HG03521 (cell line): ENCODE measurements at regions not wholly inside any gene's neighbourhood (a gene's known extent, or its start where the extent isn't known, plus 50 kb on each side); places are given as distances from the start of the nearest gene placed in this dataset.
A peak's percentile ranks its signal among the peaks of the same experiment; 100 is the strongest.

ENCODE experiments used
- ATAC-seq: cut with Tn5 transposase; IDR thresholded peaks from one replicate; pipeline ENCODE4 v1.9.1; 2021; ENCODE audit warnings: mild to moderate bottlenecking, moderate library complexity; ENCODE audit not compliant: unreplicated experiment

DNA sequence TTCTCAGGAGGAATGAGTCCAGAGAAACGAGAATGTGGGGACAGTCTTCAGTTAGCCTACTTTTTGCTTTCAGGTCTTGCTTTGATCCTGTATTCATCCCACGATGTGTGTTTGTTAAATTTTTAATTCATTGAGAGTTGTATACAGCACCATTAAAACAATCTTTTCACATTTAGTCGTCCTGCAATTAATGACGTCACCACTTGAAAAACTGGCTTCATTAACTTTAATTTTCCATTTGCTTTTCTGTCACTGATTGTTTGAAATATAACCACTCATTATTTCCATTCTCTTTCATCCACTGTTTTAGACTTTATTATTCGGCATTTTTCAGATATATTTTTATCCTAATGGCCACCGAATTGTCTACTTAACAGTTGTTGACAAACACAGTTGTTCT lies 146.9 kb downstream of the TFEC start:
- no peak for ATAC-seq

DNA sequence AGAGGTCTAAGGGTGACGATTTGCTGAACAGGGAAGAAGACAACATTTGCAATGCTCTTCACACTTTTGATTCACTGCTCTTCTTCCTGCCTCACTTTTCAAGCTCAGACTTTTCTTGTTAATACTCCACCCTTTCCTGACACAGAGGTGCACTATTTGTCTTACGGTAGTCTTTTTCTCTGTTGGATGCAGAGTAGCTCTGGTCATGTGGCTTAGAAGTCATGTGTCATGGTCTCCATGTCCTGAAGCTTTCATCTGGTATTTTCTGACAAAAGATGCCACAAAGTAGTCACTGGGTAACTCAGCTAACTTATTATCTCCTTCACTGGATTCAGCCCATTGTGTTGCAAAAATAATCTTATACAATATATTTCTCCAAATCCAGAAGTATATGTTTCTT lies 149.1 kb downstream of the TFEC start:
- ATAC-seq: no peak

DNA sequence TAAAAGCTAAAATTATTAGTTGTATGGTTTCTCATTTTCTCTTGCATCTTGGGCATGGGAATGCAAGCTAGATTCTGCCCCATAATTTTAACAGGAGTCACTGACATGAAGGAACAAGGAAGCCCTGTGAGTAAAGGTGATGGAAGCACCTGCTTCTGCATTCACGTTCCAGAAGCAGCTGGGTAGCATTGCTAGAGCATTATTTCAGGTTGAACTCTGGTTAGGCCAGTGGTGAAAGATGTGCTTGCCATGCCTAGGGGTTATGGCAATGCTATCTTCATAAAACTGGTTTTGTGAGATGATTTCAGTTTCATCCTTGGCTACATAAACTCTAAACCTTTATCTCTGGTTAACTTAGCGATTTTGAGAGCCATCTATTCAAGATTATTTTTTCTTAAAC lies 151.4 kb downstream of the TFEC start:
- ATAC-seq: no peak

DNA sequence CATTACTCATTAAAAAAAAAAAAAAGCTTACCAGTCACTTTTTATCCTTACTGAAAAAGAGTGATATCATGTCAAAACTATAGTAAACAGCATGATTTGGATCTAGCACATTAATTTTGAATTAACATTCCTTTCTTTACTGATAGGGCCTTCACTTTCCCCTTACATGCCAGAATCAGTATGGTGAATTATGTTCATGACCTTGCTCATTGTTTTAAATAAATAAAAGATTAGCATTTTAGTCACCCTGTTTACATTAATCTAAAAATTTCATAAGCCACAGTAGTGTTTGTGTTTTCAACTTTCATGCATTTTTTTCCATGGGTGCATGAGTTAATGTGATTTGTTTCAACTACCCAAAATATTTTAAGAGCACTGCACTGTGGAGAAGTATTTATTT lies 160.8 kb downstream of the TFEC start:
- ATAC-seq: no peak

DNA sequence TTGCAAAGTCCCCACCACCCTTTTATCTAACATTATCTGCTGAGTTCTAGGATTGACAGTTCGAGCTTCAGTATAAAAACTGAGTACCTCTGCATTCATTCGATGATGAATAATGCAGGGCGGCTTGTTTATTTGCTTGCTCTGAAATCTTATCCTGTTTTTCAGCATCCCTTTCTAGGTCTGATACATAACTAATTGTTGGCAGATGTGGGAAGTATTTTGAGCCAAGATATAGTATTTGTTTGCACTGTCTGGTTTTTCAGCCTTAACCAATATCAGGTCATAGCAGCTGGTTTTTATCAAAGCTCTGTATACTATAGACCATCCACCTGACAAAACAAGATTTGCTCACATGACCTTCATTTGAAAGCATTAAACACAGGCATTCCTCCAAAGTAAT lies 161.4 kb downstream of the TFEC start:
- no peak for ATAC-seq

DNA sequence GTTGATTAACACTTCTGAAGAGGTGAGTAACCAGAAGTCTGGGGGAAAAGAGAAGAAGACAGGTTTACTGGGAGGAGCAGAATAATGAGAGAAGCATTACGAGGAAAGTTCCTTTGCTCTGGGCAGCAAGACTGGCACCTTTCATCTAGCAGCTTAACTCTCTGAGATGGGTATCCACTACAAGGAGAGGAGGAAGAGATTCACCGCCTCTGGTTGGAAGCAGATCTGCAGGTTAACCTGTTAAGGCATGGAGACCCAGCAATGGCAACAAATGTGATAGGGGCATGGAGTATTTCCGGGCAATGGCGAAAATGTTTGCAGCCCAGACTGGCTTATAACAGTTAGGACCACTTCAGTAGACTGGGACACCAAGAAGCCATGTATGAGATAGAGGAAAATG lies 162.2 kb downstream of the TFEC start:
- ATAC-seq: no peak

DNA sequence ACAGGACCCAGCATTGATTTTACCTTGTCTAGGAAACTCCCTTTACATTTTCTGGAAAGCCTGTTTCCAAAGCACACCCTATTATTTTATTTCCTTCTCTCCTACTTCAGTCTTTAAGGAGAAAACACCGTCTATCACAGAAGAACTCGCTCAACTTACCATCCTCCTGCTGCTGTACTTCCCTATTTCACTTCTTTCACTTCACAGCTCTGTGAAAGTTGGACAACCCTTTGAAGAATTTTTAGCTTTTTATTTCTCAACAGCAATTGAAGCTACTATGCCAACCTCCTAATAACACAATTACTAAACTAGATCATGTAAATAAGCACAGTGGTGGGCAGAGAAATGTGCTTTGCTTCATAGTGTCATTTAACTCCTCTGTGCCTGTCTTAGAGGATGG lies 166.5 kb downstream of the TFEC start:
- ATAC-seq: no peak

DNA sequence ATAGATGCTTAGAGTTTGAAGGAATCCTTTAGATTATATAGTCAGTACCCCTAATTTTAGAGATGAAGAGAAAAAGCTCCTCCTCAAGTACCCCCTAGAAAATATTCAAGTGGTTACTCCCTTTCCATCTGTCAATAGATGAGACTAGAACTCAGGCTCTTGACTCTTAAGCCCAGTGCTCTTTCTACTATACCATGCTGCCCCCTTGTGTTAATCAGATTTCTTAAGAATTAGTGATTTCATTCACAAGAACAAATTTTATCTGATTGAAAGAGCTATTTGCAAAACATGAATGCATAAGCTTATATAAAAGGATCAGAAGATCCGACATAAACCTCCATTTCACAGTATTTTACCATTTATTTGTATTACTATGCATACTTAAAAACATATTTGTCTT lies 179.3 kb downstream of the TFEC start:
- no peak for ATAC-seq

DNA sequence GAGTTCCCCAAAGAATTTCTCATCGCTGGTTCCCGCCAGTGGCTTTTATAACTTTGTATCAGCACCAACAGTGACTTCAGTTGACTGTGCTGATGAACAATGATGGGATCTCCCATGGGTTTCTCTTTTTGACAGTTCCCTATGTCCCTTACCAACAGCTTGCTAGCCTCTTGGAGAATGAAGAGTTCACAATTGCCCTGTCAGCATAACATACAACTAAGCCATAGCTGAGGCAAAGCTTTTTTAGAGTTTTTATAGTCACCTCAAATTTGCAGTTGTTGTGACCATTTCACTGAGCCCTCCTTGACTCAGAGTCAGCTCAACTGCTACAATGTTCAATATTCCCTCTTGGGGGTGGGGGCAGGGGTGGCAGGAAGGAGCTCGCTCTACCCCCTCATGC lies 179.8 kb downstream of the TFEC start:
- ATAC-seq: no peak

DNA sequence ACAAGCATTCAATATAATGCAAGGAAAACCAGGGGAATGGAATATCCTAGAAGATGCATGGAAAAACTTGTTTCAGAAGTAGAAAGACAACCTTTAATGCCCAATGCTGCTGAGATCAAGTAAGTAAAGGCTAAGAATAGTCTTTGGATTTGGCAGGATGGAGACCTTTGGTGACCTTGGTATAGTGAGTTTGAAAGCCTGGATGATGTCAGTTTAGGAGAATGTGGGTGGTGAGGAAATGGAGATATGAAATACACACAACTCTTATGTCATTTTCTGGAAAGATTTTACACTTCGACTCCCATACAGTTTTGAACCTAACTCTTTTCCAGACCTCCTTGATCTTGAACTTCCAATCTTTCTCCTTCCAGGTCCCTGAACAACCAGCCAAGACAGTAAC lies 185.7 kb downstream of the TFEC start:
- ATAC-seq: no peak

DNA sequence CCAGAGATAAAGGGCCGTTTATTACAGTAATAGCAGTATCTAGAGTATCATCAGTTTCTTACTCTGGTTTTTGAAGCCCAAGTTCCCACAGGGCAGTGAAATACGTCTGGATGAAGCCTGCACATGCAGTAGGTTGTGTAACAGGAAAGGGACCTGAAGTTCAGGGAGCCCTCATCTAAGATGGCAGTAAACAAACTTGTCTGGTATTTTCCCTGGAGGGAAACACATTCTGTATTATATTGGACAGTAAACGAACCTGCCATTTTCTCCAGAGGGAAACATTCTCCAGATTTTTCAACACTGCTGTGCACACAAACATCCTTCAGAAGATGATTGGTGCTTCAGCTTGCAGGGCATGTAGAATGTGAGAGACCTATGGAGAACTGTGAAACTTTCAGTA lies 189.9 kb downstream of the TFEC start:
- no peak for ATAC-seq

DNA sequence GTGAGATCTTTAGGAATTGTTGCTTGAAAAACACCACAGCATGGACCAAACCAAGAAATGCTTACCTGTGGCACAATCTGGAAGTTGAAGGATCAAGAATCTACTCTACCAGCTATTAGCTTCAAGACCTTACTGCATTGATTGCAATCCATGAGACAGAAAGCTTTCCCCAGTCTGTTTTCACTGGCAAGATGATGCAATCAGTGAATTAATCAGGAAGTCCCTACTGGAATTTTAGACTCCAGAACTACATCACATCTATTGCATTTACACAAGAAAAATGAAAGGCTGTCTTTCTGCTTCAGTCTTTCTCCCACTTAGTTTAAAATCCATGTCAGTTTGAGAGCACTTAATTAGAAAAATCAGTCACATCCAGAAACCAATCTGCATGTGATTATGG lies 191.7 kb downstream of the TFEC start:
- ATAC-seq: no peak

DNA sequence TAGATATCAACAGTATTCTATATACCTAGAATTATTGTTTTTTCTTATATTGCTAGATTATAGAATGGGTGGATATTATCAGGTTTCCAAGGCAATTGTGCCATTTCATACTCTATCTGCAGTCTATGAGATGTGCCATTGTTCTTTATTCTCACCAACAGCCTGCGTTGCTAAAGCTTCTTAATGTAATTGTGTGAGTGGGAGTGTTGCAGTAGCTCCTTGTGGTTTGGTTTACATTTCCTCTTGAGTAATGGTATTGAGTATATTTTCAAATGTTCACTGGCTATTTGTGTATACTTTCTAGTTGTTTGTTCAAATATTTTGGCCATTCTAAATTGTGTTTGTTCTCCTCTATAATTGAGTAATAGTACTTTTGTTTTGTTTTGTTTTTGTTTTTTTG lies 199.2 kb downstream of the TFEC start:
- no peak for ATAC-seq

DNA sequence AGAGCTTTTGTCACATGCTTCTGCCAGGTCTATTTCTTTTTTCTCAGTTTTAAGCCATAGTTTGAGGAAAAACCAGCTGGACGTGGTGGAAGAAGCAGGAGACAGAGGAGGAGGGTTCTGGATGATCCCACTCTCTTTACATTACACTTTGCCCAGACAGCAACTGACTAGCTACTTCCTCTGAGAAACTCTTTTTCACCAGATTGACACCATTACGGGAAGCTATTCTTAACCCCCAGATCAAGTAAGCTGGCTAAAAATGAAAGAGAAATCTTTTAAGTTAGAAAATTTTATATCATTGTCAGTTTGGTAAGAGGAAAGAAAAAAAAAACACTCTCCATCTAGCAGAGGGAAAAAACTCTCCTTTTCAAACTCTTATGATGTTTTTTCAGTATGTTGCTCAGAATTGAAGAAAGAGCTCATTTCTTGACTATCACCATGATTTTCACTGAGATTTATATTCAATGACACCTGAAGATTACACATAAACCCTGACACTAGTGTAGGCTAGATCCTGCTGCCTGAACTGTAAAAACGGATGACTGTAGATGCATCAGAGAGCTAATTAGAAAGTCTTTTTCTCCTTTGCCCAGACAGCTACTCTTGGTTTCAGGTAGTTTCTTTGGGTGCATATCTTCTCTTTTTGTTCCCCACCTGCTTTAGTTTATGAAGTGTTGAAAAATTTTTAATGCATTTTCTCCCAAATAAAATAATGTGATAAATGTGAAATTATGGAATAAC lies 203.1 kb downstream of the TFEC start:
- ATAC-seq: peak; percentile 54

DNA sequence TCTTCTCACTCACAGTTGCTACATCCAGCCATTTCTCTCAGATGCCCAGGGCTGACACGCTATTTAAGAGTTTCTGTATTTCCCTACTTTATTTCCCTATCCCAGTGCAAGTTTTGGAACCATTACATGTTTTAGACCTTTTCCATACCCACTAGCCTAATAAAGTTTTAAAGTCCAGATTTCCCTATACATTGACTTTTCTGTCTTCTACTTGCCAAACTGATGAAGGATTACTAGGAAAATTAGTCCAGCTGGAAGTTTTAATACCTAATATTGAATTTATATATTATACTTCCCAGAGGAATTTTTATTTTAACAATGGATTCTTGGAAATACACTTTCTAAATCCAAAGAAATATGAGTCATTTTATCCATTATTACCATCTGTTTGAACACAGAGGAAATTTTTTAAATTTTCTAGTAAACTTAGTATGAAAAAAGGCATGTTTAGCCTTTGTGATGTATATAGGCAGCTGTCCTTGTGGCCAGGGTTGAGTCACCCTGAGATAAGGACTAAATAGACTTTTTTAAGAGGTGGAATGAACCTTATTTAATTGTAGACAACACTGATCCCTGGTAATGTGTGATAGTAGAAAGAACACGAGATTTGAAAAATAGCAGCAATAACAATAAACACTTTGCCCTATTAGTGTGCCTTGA lies 205.0 kb downstream of the TFEC start:
- no peak for ATAC-seq

DNA sequence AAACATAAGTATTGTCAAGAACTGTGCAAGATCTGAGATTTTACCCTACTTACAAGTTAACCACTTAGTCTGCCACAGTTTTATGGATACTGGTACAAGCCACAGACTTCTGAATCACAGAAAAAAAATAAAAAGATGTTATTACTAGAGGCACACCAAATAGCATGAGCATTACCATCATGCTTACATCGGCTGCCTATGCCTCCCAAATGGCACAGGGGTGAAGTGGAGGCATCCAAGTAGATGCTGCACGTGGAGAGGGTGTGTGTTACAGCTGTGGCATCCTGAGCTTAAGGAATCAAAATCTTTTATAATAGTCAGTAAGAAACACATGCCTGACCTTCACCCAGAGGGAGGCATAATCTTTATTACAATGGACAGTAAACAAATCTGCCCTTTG lies 207.8 kb downstream of the TFEC start:
- ATAC-seq: no peak

DNA sequence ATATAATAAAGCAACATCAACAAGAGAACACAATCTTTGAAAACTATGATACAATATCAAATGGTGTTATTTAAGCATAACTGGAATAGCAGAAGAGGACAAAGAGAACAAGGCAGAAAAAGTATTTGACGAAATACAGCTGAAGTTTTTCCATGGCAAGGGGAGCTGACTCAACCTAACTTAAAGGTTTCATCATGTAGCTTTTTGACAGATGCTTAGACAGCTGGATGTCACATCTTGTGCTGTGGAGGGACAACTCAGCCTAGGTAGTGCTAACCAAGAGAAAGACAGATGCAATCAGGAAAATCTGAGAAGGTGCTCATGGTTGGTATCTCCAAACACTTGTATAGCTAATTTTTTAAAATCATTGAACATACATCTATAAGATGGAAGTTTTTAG lies 208.2 kb downstream of the TFEC start:
- ATAC-seq: no peak

DNA sequence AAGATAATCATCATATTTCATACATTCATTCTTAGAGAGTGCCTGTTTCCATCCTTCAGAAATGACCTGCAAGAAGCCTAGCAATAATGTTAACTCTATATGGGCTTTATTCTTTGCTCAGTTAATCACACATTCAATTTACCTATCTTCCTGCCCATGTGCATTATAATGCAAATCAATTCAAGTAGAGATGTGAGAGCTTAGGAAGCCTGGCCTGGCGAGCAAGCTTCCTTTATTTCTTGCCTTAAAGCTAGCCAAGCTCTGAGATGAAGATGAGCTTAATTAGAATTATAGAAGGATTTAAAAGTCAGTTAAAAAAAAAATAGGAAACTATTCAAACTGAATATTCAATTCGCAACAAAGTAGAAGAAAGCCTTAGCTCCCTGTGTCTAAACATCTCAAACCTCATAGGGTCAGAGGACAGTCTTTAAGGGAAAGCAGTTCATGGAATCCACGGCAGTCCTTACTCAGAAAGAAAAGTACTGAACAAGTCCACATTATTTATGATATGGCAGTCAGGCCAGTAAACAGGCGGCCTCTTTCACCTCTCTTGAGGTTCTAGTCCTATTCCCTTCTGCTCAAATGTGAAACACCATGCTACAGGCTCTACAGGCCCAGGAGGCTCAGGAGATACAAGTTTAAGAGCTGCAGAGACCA lies 214.1 kb downstream of the TFEC start:
- no peak for ATAC-seq

DNA sequence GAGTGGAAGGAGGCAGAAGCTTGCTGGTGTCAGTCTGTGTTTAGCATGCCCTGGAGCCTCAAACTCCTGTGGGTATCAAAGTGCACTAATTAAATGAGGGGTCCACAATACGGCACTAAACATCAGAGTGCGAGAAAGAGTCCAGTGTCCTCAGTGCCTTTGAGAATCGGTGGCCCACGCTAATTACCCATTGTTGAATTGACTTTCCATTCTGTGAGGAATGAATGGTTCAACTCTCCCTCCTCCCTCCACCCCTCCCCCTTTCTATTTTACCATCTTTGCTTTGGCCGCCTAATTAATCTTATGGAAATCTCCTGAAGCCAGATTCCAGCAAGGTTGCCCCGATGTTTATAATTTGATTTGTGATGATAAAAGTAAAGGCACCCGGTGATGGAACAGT lies 217.8 kb downstream of the TFEC start:
- ATAC-seq: no peak

DNA sequence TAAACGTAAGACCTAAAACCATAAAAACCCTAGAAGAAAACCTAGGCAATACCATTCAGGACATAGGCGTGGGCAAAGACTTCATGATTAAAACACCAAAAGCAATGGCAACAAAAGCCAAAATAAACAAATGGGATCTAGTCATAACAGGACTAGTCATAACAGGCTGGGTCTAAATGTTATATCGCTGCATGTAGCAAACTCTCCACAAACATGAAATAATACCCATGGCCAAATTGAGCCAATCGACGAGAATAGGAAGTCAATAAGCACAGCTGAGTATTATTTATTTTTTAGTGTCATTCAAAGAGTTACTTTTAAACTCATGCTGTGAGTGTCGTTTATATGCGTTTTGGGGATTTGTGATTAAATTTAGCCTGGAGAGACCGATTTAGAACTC lies 225.1 kb downstream of the TFEC start:
- ATAC-seq: no peak

DNA sequence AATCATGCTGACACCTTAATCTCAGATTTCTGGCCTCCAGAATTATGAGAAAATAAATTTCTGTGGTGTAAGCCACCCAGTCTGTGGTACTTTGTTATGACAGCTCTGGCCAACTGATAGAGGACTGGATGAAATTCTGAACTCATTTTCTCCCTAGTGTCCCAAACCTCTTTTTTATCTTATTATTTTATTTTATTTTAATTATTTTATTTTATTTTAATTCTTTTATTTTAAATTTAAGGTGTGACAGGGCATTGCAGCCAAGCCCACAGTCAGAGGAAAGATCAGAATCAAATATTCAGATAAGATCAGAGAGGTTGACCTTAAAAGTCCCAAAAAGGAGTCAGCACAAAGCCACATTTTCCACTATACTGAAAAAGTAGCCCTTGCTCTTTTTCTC lies 228.1 kb downstream of the TFEC start:
- ATAC-seq: no peak

DNA sequence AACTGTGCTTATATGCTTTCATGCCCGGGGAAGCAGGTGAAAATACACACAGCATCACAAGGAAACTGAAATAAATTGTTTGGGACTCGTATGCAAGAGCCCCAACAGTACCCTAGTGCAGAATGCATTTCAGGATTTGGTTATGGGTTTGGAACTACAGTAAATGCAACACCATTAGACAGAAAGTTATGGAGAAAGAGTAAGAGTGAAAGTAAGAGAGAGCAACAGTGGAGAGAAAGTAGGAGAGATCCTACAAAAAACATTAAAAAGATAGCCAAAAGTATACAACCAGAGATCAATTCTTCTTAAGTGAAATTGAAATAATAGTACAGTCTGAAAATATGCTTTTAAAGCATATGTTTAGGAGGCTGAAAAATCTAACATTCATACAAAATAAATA lies 231.1 kb downstream of the TFEC start:
- ATAC-seq: no peak
